K562 (cell line): ENCODE measurements at regions not wholly inside any gene's neighbourhood (a gene's known extent, or its start where the extent isn't known, plus 50 kb on each side); places are given as distances from the start of the nearest gene placed in this dataset.

ENCODE experiments used
- ATAC-seq: fragments of 200-7000 bp; cut with Tn5 transposase; 3 replicates; pipeline ENCODE4 v1.9.1; 2020; ENCODE audit warnings: moderate library complexity
- BruUV-seq: library from RNA; stranded (reverse); fragments of 400-500 nt; replicated peaks from 2 replicates; lab custom pipeline; 2021; lab: Mats Ljungman, UMichigan
- CTCF ChIA-PET: fragments of 300-600 bp; formaldehyde crosslinking; extraction: SDS; loops from one replicate; lab custom pipeline; 2021; ENCODE audit warnings: low intra/inter-chr PET ratio; lab: Yijun Ruan, JAX
- POLR2A ChIA-PET: fragments of 300-600, 350-650 bp; sonication (Branson Sonifier 250); formaldehyde crosslinking; extraction: SDS; loops from one replicate; lab custom pipeline; 2021; ENCODE audit warnings: antibody characterized with exemption, inconsistent platforms; lab: Yijun Ruan, JAX
- DNase-seq, 4 experiments: peaks; one replicate each; pipeline versions ENCODE4 v3.0.0 to v3.0.0-alpha.2; 2011 to 2018; ENCODE audit warnings: low spot score in 3 of 4, mixed read lengths in 3 of 4; ENCODE audit errors: extremely low read depth in 1 of 4
- FAIRE-seq: peaks from 2 replicates; lab custom pipeline; 2011; peaks lifted over from hg19 to GRCh38; lab: Jason Lieb, UNC
- H2AFZ ChIP-seq: 2 replicates; pipeline ENCODE4 v1.6.0; 2011; ENCODE audit warnings: low read depth, low read length, control low read depth, inconsistent platforms
- H3K27ac ChIP-seq: fragments of 200-600 bp; 3 replicates; pipeline ENCODE4 v1.8.0; 2011; ENCODE audit warnings: low read depth, mild to moderate bottlenecking, control low read depth, inconsistent platforms, low read length, moderate library complexity, mixed read lengths; ENCODE audit errors: extremely low read depth
- H3K27me3 ChIP-seq, 2 experiments: fragments of 300-600 bp in 1 of 2; 2 replicates in 1 of 2; 3 replicates in 1 of 2; pipeline versions ENCODE4 v1.6.0 to v1.8.0; 2011; ENCODE audit warnings: inconsistent platforms in 2 of 2, low read length in 2 of 2, mild to moderate bottlenecking in 1 of 2, mixed read lengths in 1 of 2, moderate library complexity in 1 of 2; ENCODE audit not compliant: control insufficient read depth in 2 of 2, insufficient read depth in 2 of 2
- H3K36me3 ChIP-seq: fragments of 300-600 bp; 3 replicates; pipeline ENCODE4 v1.8.0; 2011; ENCODE audit warnings: mild to moderate bottlenecking, low read length, inconsistent platforms; ENCODE audit not compliant: control insufficient read depth, insufficient read depth
- H3K4me1 ChIP-seq, 2 experiments: fragments of 200-600 bp in 1 of 2; replicated peaks in 1 of 2; 2 replicates in 1 of 2; 3 replicates in 1 of 2; pipeline versions ENCODE4 v1.5.1 to v1.8.0; 2011; ENCODE audit warnings: inconsistent platforms in 2 of 2, low read length in 2 of 2, mild to moderate bottlenecking in 1 of 2, mixed read lengths in 1 of 2, moderate library complexity in 1 of 2; ENCODE audit not compliant: control insufficient read depth in 2 of 2, insufficient read depth in 2 of 2
- H3K4me2 ChIP-seq: 2 replicates; pipeline ENCODE4 v1.6.1; 2011; ENCODE audit warnings: low read length, control low read depth, inconsistent platforms, mixed read lengths; ENCODE audit not compliant: insufficient read depth
- H3K4me3 ChIP-seq: fragments of 200-600 bp; sonication (generic), shearing (Covaris generic); 2 replicates; pipeline ENCODE4 v1.5.1; 2016; ENCODE audit warnings: control low read depth, inconsistent platforms
- H3K79me2 ChIP-seq: fragments of 200-600 bp; 3 replicates; pipeline ENCODE4 v1.8.0; 2011; ENCODE audit warnings: low read length, inconsistent platforms; ENCODE audit not compliant: control insufficient read depth, insufficient read depth
- H3K9ac ChIP-seq, 2 experiments: 2 replicates each; pipeline versions ENCODE4 v1.6.0 to v1.6.1; 2011; ENCODE audit warnings: low read depth in 2 of 2, low read length in 2 of 2, control low read depth in 1 of 2, inconsistent platforms in 1 of 2, mild to moderate bottlenecking in 1 of 2, mixed read lengths in 1 of 2; ENCODE audit not compliant: insufficient read depth in 1 of 2
- H3K9me1 ChIP-seq: one replicate; pipeline ENCODE4 v1.6.0; 2011; ENCODE audit warnings: inconsistent platforms, mild to moderate bottlenecking, low read length, moderate library complexity; ENCODE audit not compliant: control insufficient read depth, insufficient read depth
- H3K9me3 ChIP-seq: replicated peaks from 2 replicates; pipeline ENCODE4 v1.5.1; 2011; ENCODE audit warnings: low read depth, low read length, inconsistent platforms; ENCODE audit not compliant: control insufficient read depth, insufficient read depth
- H4K20me1 ChIP-seq: replicated peaks from 2 replicates; pipeline ENCODE4 v1.6.1; 2011; ENCODE audit warnings: low read length, inconsistent platforms, mixed read lengths; ENCODE audit not compliant: control insufficient read depth, insufficient read depth
- CEBPG ChIP-seq, 3 experiments: fragments of 200-800 bp in 1 of 3; sonication (Bioruptor generic) in 1 of 3; sonication (generic) in 1 of 3; formaldehyde crosslinking in 1 of 3; IDR thresholded peaks in 2 of 3; conservative IDR thresholded peaks in 1 of 3; 2 replicates each; pipeline versions ENCODE4 v1.6.1 to v1.8.0; 2016 to 2022; ENCODE audit warnings: missing compliant biosample characterization in 2 of 3, missing genetic modification characterization in 2 of 3, mild to moderate bottlenecking in 1 of 3, missing genetic modification reagents in 1 of 3
- COPS2 ChIP-seq: fragments of 450-650 bp; conservative IDR thresholded peaks from 2 replicates; pipeline ENCODE4 v1.6.1; 2016; ENCODE audit warnings: mild to moderate bottlenecking, moderate library complexity
- ZSCAN29 ChIP-seq: fragments of 450-650 bp; IDR thresholded peaks from 2 replicates; pipeline ENCODE4 v1.6.1; 2017
- WGBS: fragments of 100-300 bp; shearing (Covaris generic); methylation state at CpG from one replicate; pipeline ENCODE4 v1.1.6; 2016; ENCODE audit warnings: low coverage, mixed read lengths; ENCODE audit not compliant: insufficient coverage; ENCODE audit errors: missing lambda C conversion rate; 5-methylcytosine and 5-hydroxymethylcytosine counted together
- in situ Hi-C: fragments of 300-500 bp; cut with MboI; formaldehyde crosslinking; loops from 4 replicates; pipeline ENCODE4 v1.15.0; 2018; ENCODE audit warnings: inconsistent platforms, mixed read lengths
- intact Hi-C: fragments of 100-400 bp; cut with micrococcal nuclease; formaldehyde crosslinking; loops from 2 replicates; pipeline ENCODE4 v1.14.2; 2022
- TF ChIP-seq, protein P1 (sequence below), 2 experiments: fragments of 450-650 bp; IDR thresholded peaks; 2 replicates each; pipeline ENCODE4 v1.6.1; 2016; ENCODE audit warnings: mild to moderate bottlenecking in 2 of 2, borderline replicate concordance in 1 of 2, low read depth in 1 of 2, moderate library complexity in 1 of 2

GRCh38 chr4:26199596-26199995 lies 121.2 kb upstream of the RBPJ start (continued):
- TF ChIP-seq, protein P1, sequence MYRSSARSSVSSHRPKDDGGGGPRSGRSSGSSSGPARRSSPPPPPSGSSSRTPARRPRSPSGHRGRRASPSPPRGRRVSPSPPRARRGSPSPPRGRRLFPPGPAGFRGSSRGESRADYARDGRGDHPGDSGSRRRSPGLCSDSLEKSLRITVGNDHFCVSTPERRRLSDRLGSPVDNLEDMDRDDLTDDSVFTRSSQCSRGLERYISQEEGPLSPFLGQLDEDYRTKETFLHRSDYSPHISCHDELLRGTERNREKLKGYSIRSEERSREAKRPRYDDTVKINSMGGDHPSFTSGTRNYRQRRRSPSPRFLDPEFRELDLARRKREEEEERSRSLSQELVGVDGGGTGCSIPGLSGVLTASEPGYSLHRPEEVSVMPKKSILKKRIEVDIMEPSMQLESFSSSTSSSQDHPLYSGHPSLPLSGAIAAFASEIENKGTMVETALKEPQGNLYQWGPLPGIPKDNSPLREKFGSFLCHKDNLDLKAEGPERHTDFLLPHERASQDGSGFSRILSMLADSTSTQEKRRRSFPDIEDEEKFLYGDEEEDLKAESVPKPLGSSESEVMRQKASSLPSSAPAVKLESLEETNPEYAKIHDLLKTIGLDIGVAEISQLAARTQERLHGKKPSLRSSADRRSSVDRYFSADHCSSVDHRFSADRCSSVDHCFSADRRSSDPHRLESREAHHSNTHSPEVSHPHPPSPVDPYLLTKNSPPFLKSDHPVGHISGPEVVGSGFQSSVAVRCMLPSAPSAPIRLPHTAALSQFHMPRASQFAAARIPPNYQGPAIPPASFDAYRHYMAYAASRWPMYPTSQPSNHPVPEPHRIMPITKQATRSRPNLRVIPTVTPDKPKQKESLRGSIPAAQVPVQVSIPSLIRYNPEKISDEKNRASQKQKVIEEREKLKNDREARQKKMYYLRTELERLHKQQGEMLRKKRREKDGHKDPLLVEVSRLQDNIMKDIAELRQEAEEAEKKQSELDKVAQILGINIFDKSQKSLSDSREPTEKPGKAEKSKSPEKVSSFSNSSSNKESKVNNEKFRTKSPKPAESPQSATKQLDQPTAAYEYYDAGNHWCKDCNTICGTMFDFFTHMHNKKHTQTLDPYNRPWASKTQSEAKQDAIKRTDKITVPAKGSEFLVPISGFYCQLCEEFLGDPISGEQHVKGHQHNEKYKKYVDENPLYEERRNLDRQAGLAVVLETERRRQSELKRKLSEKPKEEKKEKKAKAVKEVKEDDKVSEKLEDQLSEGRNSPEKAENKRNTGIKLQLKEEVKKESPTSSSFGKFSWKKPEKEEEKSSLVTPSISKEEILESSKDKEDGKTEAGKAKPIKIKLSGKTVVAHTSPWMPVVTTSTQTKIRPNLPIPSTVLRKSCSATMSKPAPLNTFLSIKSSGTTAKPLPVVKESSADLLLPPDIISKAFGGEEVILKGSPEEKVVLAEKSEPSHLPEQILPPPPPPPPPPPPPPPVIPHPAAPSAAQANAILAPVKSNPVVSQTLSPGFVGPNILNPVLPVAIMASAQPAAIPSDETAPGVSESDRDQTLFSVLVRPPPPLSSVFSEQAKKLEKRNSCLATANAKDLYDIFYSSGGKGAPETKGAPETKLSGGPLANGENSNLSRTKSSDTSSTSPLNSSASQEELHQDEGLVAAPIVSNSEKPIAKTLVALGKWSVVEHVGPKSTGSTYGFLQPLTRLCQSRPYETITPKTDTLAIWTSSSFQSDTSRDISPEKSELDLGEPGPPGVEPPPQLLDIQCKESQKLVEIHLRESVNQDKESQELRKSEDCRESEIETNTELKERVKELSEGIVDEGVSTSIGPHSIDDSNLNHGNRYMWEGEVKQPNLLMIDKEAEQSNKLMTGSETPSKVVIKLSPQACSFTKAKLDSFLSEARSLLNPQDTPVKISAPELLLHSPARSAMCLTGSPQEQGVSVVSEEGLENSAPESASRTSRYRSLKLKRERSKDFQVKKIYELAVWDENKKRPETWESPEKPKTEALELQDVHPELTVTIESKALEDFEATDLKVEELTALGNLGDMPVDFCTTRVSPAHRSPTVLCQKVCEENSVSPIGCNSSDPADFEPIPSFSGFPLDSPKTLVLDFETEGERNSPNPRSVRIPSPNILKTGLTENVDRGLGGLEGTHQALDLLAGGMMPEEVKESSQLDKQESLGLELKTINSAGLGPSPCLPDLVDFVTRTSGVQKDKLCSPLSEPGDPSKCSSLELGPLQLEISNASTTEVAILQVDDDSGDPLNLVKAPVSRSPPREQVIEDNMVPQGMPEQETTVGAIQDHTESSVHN (IDR thresholded peaks at IDR 0.05; ENCODE audit: borderline replicate concordance in 1 of 2, low read depth in 1 of 2): no peak
- no peak for TF ChIP-seq COPS2
- TF ChIP-seq, all 486 proteins: peak for 0

- no peak overlapping the region for H3K9ac ChIP-seq
- no peaks in the 10 kb centered on the region for H3K36me3 ChIP-seq
- no TSS peak for BruUV-seq
- ChIA-PET POLR2A (no interaction called here), CTCF (no interaction called here)
- H3K9me1 ChIP-seq: no peaks in the 10 kb centered on the region
- H3K4me2 ChIP-seq: no peak overlapping the region
- intact Hi-C loops: no loop called here
- DNase-seq (no peak), FAIRE-seq (no peak), ATAC-seq (no peak)
- peaks cover 2 to 28% of the 10 kb centered on the region in 2 experiments; a peak in 3 of 5 replicates for H3K27me3 ChIP-seq
- no peak overlapping the region for H3K27ac ChIP-seq
- no peaks in the 10 kb centered on the region for H3K4me1 ChIP-seq
- no peaks in the 10 kb centered on the region for H3K79me2 ChIP-seq
- no peak overlapping the region for H2AFZ ChIP-seq
- no peak for TF ChIP-seq ZSCAN29
- no peak for TF ChIP-seq CEBPG (CRISPR knock-in tag; IDR thresholded peaks at IDR 0.05)
- TF ChIP-seq CEBPG (tag; conservative IDR thresholded peaks at IDR 0.05 in 1 of 2, IDR thresholded peaks at IDR 0.05 in 1 of 2): 0 out of 4 replicates have a peak, but pooled peaks of 1 of the 2 experiments have one; percentile 29
- H4K20me1 ChIP-seq: no peaks in the 10 kb centered on the region
- H3K9me3 ChIP-seq: no peaks in the 10 kb centered on the region
- no peak overlapping the region for H3K4me3 ChIP-seq
- 0% methylated on average over 2 of the region's 2 CpGs for WGBS
- in situ Hi-C loops: no loop called here
Measured at GRCh38 chr4:26201120-26201519, 119.7 kb upstream of the RBPJ start.
